ENCODE measurements at regions not wholly inside any gene's neighbourhood (a gene's known extent, or its start where the extent isn't known, plus 50 kb on each side); places are given as distances from the start of the nearest gene placed in this dataset.

DNA sequence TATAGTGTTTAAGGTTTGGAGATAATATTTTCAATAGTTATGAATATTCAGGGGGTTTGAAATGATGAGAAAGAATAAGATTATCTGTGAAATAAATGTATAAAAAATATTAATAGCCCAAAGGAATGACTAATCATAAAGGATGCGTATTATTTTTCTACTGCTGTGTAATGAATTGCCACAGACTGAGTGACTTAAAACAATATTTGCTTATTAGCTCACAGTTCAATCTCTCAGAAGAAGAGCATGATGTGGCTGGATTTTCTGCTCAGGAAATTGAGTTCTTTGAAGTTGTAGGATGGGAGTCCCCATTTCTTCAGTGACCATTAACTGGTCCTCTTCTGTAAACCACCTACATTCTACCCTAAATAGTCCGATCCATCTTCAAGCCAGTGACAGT, 1680.8 kb upstream of the AGA start:
- no peaks in the 10 kb centered on the region for H3K27me3 ChIP-seq (ENCODE audit: control insufficient read depth in 1 of 2, insufficient read depth in 2 of 2, low read length in 2 of 2)
- no peaks in the 10 kb centered on the region for H3K79me2 ChIP-seq (ENCODE audit: insufficient read depth, low read length)
- H4K20me1 ChIP-seq (ENCODE audit: insufficient read depth, low read length) = no peaks in the 10 kb centered on the region
- 3% methylated on average over 2 of the region's 2 CpGs for WGBS (ENCODE audit: low lambda C conversion rate)
- TF ChIP-seq ZNF737 (CRISPR knock-in tag; IDR thresholded peaks at IDR 0.05; ENCODE audit: borderline replicate concordance) (no peak), GPN1 (CRISPR knock-in tag; IDR thresholded peaks at IDR 0.05; ENCODE audit: borderline replicate concordance) (no peak), ETV6 (CRISPR knock-in tag; conservative IDR thresholded peaks at IDR 0.05) (no peak), CCDC6 (CRISPR knock-in tag; IDR thresholded peaks at IDR 0.05) (no peak), TGIF2 (CRISPR knock-in tag; IDR thresholded peaks at IDR 0.05) (no peak)
- TF ChIP-seq, protein P1, sequence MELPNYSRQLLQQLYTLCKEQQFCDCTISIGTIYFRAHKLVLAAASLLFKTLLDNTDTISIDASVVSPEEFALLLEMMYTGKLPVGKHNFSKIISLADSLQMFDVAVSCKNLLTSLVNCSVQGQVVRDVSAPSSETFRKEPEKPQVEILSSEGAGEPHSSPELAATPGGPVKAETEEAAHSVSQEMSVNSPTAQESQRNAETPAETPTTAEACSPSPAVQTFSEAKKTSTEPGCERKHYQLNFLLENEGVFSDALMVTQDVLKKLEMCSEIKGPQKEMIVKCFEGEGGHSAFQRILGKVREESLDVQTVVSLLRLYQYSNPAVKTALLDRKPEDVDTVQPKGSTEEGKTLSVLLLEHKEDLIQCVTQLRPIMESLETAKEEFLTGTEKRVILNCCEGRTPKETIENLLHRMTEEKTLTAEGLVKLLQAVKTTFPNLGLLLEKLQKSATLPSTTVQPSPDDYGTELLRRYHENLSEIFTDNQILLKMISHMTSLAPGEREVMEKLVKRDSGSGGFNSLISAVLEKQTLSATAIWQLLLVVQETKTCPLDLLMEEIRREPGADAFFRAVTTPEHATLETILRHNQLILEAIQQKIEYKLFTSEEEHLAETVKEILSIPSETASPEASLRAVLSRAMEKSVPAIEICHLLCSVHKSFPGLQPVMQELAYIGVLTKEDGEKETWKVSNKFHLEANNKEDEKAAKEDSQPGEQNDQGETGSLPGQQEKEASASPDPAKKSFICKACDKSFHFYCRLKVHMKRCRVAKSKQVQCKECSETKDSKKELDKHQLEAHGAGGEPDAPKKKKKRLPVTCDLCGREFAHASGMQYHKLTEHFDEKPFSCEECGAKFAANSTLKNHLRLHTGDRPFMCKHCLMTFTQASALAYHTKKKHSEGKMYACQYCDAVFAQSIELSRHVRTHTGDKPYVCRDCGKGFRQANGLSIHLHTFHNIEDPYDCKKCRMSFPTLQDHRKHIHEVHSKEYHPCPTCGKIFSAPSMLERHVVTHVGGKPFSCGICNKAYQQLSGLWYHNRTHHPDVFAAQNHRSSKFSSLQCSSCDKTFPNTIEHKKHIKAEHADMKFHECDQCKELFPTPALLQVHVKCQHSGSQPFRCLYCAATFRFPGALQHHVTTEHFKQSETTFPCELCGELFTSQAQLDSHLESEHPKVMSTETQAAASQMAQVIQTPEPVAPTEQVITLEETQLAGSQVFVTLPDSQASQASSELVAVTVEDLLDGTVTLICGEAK (IDR thresholded peaks at IDR 0.05) = no peak
- TF ChIP-seq, protein P1 (CRISPR knock-in tag; IDR thresholded peaks at IDR 0.05) = no peak
- CTCF ChIA-PET (ENCODE audit: low intra/inter-chr PET ratio, low total read pairs) = no interaction called here
- H3K4me2 ChIP-seq (ENCODE audit: low read depth, low read length) = no peak overlapping the region
- FAIRE-seq = no peak
- no peak overlapping the region for H2AFZ ChIP-seq (ENCODE audit: low read length)
- DNase-seq (ENCODE audit: low spot score) = no peak
- ATAC-seq = no peak
- peaks cover 37% of the 10 kb centered on the region for H3K9me3 ChIP-seq (ENCODE audit: low read length)
- H3K27ac ChIP-seq (ENCODE audit: extremely low read length, insufficient read depth, low read length) = no peak overlapping the region
- in situ Hi-C loops (cut with HindIII; ENCODE audit: extremely low pct_ligation_motif_present, low pct_unique_long_range_greater_than_20kb) (no loop called here), intact Hi-C loops (cut with micrococcal nuclease; ENCODE audit: unreplicated experiment) (no loop called here)
- POLR2A ChIA-PET = no interaction called here
- no peak overlapping the region for H3K4me3 ChIP-seq (replicated peaks in 1 of 3; ENCODE audit: insufficient read depth in 1 of 3, low read depth in 2 of 3, low read length in 3 of 3)
- no peak overlapping the region for H3K9ac ChIP-seq (ENCODE audit: insufficient read depth, low read depth, low read length)
- no peaks in the 10 kb centered on the region for H3K4me1 ChIP-seq (ENCODE audit: insufficient read depth, low read length)
- BruUV-seq (replicated peaks) = no TSS peak
- H3K36me3 ChIP-seq (replicated peaks in 1 of 2; ENCODE audit: control insufficient read depth in 1 of 2, insufficient read depth in 2 of 2, low read length in 2 of 2) = no peaks in the 10 kb centered on the region

All from HepG2 (cell line).